22Rv1 (cell line): ENCODE measurements at regions not wholly inside any gene's neighbourhood (a gene's known extent, or its start where the extent isn't known, plus 50 kb on each side); places are given as distances from the start of the nearest gene placed in this dataset.

Source experiments
- H3K27ac ChIP-seq: fragments of 450-650 bp; 2 replicates; pipeline ENCODE4 v1.5.1; 2017
- CTCF ChIP-seq: fragments of 450-650 bp; IDR thresholded peaks from 2 replicates; pipeline ENCODE4 v1.5.1; 2017; ENCODE audit warnings: mild to moderate bottlenecking
- ZFX ChIP-seq: fragments of 450-650 bp; IDR thresholded peaks from 2 replicates; pipeline ENCODE4 v1.6.1; 2017; ENCODE audit warnings: antibody characterized with exemption, borderline replicate concordance

DNA sequence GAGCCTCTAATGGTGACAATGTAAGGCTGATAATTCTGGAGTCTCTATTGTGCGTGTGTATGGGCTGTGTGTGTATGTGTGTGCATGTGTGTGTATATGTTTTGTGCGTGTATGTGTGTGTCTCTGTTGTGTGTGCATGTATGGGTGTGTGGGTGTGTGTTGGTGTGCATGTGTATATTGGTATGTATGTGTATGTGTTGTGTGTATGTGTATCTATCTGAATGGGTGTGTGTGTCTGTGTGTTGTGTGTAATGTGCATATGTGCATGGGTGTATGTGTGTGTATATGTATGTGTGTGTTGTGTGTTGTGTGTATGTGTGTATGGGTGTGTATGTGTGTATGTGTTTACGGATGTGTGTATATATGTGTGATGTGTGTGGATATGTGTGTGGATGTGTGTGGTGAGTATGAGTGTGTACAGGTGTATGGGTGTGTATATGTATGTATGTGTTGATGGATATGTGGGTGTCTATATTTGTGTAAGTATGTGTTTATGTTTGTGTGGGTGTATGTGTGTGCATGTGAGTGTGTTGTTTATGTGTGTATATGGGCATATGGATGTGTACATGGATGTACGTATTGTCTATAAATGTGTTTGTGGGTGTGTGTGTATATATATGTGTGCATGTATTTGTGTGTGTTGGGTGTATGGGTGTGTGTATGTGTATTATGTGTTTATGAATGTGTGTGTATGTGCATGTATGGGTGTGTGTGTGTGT lies 366.7 kb downstream of the UQCRFS1 start:
- TF ChIP-seq CTCF: no peak
- no peak for TF ChIP-seq ZFX
- no peak overlapping the region for H3K27ac ChIP-seq

GRCh38 chr19:28843761-28844492 lies 369.0 kb downstream of the UQCRFS1 start:
- H3K27ac ChIP-seq: no peak overlapping the region
- TF ChIP-seq CTCF (no peak), ZFX (no peak)

- no peak overlapping the region for H3K27ac ChIP-seq
- TF ChIP-seq ZFX: no peak
- TF ChIP-seq CTCF: no peak
Measured at GRCh38 chr19:28841531-28841930, 371.4 kb downstream of the UQCRFS1 start.

DNA sequence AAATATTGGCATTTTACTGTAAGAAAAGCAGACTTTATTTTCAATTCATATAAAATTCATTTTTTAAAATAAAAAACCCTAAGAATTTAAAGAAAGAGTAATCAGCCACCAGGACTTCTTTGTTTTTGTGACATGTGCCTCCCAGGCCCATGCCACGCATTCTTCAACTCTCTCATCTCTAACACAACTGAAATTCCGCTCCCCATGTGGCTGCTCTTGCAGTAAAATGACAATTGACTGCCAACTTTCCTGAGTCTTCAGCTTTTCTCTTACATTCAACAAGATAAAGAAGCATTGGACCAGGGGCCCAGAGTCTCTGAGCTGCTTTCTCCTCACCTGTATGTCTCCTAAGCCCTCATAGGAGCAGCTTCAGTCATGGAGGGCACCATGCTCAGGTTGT lies 372.1 kb downstream of the UQCRFS1 start:
- no peak overlapping the region for H3K27ac ChIP-seq
- no peak for TF ChIP-seq ZFX
- no peak for TF ChIP-seq CTCF

- H3K27ac ChIP-seq: no peak overlapping the region
- no peak for TF ChIP-seq ZFX
- TF ChIP-seq CTCF: no peak
Measured at GRCh38 chr19:28839455-28839854, 373.5 kb downstream of the UQCRFS1 start.

GRCh38 chr19:28838909-28839308 lies 374.0 kb downstream of the UQCRFS1 start:
- TF ChIP-seq ZFX (no peak), CTCF (no peak)
- no peak overlapping the region for H3K27ac ChIP-seq

- no peak overlapping the region for H3K27ac ChIP-seq
- TF ChIP-seq ZFX (no peak), CTCF (no peak)
Measured at GRCh38 chr19:28836421-28836820, 376.5 kb downstream of the UQCRFS1 start.
